ENCODE measurements at regions not wholly inside any gene's neighbourhood (a gene's known extent, or its start where the extent isn't known, plus 50 kb on each side); places are given as distances from the start of the nearest gene placed in this dataset.

GRCh38 chr12:127324681-127325080 is 942.3 kb upstream of the TMEM132C start:
- Histone ChIP-seq H3K4me3 (no peak overlapping the region), H3K27ac (no peak overlapping the region)
- TF ChIP-seq CTCF (IDR thresholded peaks at IDR 0.05): no peak
- no peak for DNase-seq (ENCODE audit: low spot score)

- H3K27ac ChIP-seq: no peak overlapping the region
- TF ChIP-seq CTCF (IDR thresholded peaks at IDR 0.05): no peak
- H3K4me3 ChIP-seq: no peak overlapping the region
- no peak for DNase-seq (ENCODE audit: low spot score)
Observed at GRCh38 chr12:127327986-127328385, 939.0 kb upstream of the TMEM132C start.

GRCh38 chr12:127328867-127329266 is 938.1 kb upstream of the TMEM132C start:
- H3K4me3 ChIP-seq: no peak overlapping the region
- DNase-seq (ENCODE audit: low spot score): no peak
- no peak overlapping the region for H3K27ac ChIP-seq
- TF ChIP-seq CTCF (IDR thresholded peaks at IDR 0.05): no peak

- no peak for DNase-seq (ENCODE audit: low spot score)
- TF ChIP-seq CTCF (IDR thresholded peaks at IDR 0.05): no peak
- Histone ChIP-seq H3K4me3 (no peak overlapping the region), H3K27ac (no peak overlapping the region)
Observed at GRCh38 chr12:127334365-127334764, 932.6 kb upstream of the TMEM132C start.

GRCh38 chr12:127334912-127335644 is 931.9 kb upstream of the TMEM132C start:
- no peak for TF ChIP-seq CTCF (IDR thresholded peaks at IDR 0.05)
- no peak for DNase-seq (ENCODE audit: low spot score)
- Histone ChIP-seq H3K27ac (no peak overlapping the region), H3K4me3 (no peak overlapping the region)

GRCh38 chr12:127336416-127336815 is 930.6 kb upstream of the TMEM132C start:
- no peak for TF ChIP-seq CTCF (IDR thresholded peaks at IDR 0.05)
- H3K4me3 ChIP-seq: no peak overlapping the region
- H3K27ac ChIP-seq: no peak overlapping the region
- DNase-seq (ENCODE audit: low spot score): no peak

- Histone ChIP-seq H3K27ac (no peak overlapping the region), H3K4me3 (no peak overlapping the region)
- TF ChIP-seq CTCF (IDR thresholded peaks at IDR 0.05): no peak
- DNase-seq (ENCODE audit: low spot score): no peak
Observed at GRCh38 chr12:127339065-127339464, 927.9 kb upstream of the TMEM132C start.

Data from coronary artery (tissue), 2 donors.